IPS-NIHi7 (cell line): ENCODE measurements at regions not wholly inside any gene's neighbourhood (a gene's known extent, or its start where the extent isn't known, plus 50 kb on each side); places are given as distances from the start of the nearest gene placed in this dataset.

Experiments used
- DNase-seq: peaks from one replicate; pipeline ENCODE4 v3.0.0; 2012; ENCODE audit warnings: mixed read lengths; ENCODE audit errors: extremely low spot score

DNA sequence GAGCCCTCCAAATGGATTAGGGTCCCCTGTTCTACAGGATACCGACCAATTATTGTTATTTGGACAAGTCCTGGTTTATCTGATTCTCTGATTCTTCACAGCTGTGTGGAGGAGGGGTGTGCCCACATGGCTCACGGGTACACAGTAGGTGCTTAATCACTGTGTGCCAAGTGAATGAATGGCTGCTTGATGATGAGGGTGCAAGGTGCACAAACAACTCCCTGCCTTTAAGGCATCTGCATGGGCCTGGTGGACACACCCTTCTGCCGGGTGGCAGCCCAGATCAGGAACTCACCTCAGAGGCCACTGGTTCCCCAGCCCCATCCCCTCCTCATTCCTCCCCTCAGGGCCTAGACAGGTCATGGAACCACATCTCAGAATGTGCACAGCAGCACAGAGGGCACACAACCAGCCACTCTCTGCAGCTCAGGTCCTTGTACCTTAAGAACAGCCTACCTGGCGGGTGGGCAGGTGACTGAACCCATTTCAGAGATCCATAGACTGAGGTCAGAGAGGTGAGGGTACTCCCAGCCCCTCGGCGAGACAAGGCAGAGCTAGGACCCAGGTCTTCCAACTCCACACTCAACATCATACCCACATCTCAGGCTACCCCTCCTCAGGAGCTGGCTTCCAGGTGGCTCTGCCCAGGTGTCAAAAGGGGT, 50.3 kb downstream of the SHANK2 start:
- no peak for DNase-seq

DNA sequence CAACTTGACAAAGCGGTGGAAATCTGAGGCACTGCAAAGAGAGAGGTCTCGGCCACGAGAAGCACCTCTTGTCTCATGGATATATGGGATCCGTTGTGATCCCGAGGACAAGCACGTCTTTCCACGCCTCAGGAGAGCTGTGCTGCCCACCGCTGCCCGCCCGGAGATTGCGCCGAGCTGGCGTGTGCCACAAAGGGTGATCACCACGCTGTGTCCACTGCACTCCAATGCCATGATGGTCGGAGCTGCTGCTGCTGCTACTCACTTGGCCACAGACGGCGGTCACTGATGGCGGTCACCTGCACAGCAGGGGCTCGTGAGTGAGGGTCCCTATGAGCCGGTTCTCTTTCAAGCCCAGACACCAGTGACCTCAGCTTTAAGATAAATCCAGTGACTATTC, 51.1 kb downstream of the SHANK2 start:
- DNase-seq, result no peak

DNA sequence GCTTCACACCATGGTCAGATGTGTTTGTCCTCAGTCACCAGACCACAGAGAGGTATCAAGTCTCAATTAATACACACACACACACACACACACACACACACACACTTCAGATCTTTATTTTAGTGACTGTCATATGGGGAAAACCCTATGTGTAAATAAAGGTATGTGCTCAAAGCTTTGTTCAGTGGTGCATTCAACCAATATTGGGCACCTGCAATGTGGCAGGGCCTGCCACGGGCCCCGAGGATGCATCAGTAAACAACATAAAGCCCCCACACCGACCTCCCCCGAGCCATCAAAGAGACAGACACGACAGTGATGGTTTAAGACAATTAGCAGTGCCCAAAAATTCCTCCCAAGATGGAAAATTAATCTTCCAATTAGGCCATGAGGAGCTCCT, 51.6 kb downstream of the SHANK2 start:
- DNase-seq, result no peak

DNA sequence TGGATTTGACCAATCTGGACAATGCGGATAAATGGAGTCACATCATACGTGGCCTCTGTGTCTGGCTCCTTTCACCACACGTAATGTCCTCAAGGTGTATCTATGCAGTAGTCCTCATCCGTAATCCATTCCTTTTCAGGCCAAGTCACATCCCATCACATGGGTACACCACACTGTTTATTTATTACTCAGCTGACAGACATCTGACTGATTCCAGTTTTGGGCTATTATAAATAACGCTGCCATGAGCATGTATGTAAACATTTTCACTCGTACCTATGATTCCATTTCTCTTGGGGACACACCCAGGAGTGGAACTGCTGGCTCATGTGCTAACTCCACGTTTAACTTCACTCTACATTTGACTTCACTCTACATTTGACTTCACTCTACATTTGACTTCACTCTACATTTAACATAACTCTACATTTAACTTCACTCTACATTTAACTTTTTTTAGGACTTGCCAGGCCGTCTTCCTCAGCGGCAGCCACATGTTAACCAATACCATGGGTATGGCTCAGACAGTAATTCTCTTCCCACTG, 52.1 kb downstream of the SHANK2 start:
- DNase-seq, result no peak

DNA sequence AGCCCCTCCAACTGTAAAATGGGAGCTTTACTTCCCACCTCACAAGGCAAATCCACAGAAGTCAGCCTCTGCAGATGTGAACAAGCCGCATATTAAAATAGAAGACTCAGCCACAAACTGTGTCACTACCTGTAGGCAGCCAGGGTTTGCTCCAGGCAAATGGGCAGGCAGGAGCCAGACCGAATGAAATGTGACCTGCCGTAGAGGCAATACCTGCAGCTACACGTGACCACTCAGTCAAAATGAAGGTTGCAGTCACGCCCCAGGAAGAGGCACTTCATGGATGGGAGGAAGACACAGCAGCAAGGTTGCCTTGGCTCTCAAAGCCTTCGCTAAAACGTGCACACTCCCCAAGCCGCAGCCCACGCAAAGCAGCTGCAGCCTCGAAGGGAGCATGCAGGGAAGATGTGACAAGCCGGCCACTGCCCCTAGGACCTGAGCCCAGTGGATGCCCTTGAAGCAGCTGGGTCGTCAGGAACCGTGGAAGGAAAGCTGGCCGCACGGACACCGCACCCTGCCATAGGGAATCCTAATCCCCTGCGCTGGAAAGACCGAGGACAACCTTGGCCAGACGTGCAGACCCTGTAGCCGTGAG, 53.1 kb downstream of the SHANK2 start:
- DNase-seq, result no peak

DNA sequence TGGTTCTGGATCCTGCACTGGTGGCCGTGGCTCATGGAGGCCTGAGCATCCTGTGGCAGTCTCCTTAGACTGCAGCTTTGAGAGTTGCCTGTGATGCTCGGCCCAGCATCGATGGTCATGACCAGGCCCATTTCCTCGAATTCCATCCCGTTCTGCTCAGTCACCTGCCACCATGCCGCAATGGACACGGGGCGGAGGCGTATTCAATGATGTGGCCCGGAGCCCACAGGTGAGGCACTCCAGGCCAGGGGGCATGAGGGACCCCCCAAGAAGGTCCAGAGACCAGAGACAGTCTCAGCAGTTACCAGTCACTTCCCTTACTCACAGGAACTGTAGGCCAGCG, 53.6 kb downstream of the SHANK2 start:
- DNase-seq, result no peak

DNA sequence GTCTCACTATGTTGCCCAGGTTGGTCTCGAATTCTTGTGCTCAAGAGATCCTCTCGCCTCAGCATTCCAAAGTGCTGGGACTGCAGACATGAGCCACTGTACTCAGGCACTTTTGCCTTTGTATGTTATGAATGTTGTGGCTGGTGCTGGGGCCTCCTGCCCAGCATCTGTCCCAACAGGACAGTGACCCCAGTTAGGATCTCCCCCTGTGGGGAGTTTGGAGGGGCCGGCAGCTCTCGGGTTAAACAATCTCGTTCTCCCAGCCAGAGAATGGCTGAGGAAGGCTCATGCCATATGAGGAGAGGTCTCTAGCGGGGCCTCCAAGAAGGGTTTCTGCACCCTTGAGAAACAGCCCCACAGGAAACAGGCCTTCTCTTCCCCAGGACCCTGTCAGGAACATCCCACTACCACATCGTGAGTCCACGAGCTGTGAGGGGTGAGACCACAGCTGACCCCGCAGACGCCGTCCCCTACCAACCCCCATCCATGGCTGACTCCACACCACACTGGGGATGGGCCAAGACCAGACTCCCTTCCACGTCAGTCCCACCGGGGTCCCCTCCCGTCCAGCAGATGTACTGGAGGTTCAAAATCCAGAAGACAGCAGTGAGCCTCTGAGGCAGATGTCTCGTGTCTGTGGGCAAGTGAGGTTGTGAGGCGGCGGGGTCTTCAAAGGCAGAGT, 54.1 kb downstream of the SHANK2 start:
- DNase-seq, result no peak

DNA sequence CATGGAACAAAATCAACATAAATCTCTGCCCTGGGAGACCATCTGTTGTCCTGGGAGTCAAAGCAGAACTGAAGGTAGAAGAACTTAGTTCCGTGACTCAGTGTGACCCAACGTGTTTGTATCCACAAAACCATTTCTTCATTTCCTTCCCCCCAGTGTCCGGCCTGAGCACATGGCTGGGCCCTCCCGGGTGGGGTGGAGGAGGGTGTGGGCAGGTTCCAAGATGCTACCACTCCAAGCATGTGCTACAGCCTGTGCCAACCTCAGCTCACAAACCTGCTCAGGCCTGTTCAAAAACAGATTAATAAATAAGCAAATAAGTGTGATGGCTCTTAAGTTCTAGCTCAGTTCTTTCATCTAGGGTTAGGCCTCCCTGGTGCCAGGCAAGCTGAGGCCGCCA, 55.3 kb downstream of the SHANK2 start:
- no peak for DNase-seq

DNA sequence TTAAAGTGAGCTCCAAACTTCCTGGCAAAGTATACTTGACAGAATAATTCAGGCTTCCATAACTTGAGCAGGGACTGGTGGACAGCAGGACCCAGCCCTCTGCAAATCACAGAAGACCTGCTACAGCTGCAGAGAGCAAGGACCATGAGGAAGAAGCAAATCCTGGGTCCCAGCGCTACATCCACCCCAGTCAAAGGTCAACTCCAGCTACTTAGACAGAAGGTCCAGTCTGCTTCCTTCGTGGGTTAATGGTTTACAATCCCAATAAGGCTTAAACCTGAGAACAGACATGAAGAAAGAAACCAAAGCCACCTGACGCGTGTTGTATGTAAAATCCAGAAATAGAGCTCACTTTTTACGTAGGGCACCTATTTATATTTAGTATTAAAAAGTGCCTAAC, 57.7 kb downstream of the SHANK2 start:
- DNase-seq, result no peak

DNA sequence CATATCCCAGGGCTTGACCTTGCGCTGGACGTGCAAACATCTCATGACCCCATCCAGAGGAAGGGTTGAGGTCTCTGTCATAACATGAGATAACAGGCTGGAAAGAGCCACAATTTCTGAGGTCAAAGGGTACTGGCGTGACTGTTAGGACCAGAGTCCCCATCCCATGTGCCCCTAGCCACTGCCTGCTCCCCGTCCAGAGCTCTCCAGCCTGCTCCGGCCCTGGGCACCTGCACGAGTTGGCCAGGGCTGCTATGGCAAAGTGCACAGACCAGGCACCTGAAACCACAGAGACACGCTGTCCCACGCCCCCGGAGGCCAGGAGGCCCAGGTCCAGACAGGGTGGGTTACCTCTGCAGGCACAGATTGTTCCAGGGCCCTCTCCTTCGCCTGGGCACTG, 58.9 kb downstream of the SHANK2 start:
- DNase-seq, result no peak

DNA sequence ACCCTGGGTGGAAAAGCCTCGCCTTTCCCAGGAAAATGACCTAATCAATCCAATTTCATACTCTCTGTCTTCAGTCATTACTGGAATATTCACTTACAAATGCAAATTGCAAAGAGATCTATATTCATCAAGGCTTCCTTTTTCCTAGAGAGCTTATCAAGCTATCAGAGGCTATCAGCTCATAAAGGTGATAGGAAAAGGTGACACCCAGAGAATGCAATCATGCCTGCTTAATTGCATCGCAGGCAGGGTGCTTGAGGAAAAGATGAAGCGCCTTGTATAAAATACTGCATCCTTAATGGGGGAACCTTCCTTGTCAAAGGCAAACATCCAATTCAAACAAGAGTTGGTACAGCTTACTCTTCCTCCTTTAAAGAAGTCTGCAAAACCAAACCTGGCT, 59.7 kb downstream of the SHANK2 start:
- no peak for DNase-seq

DNA sequence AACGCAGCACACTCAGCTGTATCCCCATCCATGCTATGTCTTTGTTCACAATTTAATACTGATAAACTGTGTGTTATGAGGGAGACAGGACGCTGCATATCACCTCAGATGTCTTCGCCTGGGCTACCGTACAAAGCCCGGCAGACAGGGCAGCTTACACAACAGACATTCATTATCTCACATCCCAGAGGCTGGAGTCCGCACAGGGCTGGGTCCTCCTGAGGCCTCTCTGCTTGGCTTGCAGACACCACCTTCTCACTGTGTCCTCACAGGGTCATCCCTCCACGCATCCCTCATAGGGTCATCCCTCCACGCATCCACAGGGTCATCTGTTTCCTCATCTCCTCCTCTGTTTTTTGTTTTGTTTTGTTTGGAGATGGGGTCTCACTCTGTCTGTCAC, 61.2 kb downstream of the SHANK2 start:
- DNase-seq, result no peak

DNA sequence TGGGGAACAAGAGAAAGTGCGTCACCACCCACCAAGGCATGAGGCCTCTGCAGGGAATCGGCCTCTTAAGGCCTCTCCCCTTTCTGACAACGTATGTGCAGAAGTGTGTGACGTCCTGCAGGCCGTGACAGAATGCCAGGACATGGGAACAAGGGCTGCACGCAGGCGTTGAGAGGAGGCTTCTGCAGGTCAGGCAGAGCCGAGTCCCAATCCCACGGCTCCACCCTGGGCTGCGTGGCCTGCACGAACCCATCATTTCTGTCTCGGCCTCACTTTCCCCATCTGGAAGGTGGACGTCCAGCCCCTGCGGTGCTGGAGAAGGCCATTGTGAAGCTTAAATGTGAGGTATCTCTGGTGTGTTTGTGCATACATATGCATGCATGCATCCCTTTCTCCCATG, 61.8 kb downstream of the SHANK2 start:
- no peak for DNase-seq

DNA sequence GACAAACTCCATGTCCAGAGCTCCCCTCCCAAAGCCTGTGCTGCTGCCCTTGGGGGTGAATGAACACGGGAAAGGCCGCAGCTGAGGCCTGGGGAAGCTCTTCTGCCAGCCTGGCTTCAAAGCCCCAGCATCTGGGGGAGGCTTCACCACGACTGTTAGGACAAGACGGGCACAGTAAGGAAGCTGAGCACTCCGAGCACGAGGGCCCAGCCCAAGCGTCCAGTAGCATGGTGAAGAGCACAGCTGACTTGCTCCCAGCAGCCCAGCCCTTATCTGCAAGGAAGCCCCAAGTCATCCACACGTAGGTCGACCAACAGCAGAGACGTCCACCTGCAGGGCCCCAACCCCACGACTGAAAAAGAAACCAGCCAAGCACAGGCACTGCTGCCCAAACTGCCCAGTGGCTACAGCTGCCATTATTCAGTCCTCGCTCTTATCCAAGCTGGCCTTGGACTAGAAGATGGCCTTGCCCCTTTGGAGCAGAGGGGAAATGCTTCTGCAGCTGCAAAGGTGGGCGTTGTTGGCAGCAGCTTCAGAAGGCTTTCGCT, 62.5 kb downstream of the SHANK2 start:
- DNase-seq, result no peak

DNA sequence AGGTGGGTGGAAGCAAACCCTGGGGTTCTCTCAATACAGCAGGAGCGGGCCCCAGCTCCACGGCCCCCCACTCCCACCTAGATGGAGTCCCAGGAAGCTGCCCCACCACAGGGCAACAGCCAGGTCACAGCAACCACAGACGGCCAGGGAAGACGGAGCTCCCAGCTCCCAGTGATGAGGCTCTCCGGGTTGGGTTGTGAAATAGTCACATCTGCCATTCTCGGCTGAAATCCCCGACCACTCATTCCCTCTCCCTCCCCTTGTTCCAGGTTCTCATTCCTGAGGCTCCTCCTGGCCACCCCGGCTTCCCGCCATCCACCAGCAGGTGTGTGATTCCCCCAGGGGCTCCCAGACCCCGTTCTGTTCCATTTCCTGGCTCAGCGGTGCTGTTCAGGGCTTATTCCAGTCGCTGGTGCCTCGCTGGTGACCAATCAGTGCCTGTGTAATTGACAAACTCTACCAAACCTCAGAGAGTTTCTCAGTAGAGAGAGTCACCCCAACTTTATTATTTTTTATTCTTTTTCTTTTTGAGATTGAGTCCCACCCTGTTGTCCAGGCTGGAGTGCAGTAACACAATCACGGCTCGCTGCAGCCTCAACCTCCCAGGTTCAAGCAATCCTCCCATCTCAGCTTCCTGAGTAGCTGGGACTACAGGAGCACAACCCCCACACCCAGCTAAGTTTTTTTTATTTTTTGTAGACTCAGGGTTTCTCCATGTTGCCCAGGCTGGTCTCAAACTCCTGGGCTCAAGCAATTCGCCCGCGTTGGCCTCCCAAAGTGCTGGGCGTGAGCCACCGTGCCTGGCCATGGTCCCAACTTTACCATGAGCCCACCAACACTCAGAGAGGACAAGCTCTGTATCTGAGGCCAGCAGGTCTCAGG, 63.2 kb downstream of the SHANK2 start:
- no peak for DNase-seq

DNA sequence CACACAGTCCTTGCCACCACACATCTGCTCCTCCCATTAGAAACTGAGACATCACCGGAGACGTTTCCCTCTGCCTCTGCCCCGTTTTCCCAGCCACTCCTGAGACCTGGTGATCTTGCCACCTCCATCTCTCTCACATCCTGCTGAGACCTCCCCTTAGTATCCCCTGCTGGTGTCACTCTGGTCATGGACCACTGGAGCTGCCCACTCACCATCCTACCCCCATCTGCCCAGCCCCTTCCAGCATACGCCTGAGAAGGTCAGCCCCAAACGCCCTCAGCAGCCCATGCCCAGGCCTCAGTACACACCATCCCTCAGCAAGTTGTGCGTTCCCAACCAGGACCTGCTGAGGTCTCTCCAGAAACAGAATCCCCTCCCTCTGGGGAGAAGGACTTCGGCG, 64.3 kb downstream of the SHANK2 start:
- DNase-seq, result no peak

DNA sequence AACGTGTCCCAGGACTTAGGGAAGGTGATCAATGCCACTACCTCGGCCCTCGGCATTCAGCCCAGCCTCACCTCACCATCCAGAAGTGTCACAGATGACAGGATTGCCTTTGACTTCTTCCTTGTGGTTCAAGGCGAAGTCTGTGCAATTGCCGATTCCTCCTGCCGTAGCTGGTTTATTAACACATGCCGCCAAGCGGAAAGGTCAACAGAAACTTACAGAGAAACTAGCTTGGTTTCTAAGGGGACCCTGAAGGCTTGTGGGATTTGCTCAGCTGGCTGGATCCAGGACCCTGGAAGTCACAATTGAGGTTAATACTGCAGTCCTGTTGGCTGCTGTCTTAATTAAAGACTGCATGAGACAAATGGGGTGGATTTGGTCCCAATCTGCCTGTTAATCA, 65.6 kb downstream of the SHANK2 start:
- DNase-seq, result no peak

DNA sequence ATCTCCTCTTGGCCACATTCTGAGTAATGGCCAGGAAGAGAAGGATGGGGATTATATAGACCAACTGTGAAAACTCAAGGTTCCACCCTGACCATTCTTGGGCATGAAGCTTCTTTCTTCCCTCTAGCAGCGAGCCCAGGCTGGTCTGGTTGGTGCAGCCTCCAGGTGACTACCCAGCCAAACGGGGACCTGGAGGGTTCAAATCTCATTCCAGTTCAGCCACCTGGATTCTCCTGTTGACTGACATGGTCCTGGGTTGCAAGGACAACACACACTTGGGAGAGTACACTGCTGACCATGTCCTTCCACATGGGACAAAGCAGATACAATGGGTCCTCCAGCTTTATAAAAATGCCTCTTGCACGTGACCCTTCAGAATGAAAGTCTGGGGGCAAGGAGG, 67.0 kb downstream of the SHANK2 start:
- no peak for DNase-seq

DNA sequence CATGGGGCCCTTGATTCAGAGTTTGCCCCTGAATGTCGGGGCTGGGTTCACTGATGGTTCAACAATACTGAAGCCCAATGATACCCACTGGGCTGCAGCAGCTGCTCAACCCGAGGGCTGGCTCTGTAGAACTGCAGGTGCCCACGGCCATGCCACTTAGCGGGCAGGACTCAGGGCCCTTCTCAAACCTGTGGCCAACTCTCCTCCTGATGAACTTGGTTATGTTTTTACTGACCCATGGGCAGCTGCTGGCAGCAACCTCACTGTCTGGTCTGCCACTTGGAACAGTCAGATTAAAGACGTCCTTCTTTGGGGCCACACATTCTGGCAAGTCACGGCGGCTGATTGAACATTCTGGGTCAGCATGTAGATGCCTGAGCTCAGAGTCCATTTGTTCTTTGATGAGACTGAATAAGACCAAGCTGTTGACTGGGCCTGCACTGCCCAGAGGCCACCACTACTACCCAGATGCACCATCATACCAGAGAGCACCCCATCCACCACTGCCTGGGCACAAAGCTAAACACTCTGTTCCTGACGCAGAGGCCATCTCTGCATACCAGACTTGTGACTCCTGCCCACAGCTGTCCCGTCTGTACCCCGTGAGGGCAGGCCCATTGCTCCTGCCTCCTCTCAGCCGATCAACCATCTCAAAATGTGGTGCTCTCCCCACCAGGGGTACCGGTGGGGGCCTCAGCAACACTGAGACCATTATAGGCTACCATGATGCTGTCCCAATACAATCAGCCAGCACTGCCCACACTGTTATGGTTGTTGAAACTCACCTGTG, 67.8 kb downstream of the SHANK2 start:
- DNase-seq, result no peak

DNA sequence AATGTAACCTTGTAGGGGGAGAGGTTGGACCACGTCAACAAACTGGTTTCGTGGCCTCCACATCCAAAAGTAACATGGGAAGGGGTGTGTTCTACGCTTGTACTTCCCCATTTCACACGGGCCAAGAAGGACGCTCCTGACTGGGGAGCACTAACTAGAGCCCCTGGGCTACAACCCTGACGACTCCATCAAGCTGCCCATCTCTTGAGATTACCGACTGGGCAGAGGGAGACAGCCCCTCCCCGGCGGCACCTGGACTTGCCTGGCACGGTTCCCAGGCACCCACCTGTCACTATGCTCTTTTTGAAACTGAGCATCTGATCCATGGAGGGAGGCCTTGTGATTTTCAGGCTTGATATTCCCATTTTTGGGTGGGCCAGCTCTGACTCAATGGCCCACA, 68.5 kb downstream of the SHANK2 start:
- DNase-seq, result no peak
